ENCODE measurements at regions not wholly inside any gene's neighbourhood (a gene's known extent, or its start where the extent isn't known, plus 50 kb on each side); places are given as distances from the start of the nearest gene placed in this dataset.

DNA sequence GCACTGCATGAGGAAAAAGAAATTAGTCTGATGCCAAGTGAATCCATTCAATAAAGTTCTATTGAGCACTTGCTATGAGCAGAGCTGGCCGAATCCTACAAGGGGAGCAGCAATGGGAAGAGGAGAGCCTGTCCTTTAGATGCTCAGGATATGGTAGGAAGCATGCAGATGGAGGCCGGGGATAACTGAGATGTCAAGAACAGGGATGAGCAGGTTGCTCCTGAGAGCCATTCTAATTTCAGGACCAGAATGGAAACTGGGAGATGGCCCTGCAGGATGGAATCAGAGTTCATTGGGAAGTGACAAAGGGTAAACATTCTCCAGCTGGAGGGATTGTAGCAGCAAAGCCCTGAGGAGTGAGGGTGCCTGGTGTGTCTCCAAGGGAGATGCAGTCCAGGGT is 88.0 kb downstream of the CBLN1 start:
- WGBS, 4 donors = 73 to 81% (median 79%) methylated on average over 2 of the region's 2 CpGs
- TF ChIP-seq, protein P1, sequence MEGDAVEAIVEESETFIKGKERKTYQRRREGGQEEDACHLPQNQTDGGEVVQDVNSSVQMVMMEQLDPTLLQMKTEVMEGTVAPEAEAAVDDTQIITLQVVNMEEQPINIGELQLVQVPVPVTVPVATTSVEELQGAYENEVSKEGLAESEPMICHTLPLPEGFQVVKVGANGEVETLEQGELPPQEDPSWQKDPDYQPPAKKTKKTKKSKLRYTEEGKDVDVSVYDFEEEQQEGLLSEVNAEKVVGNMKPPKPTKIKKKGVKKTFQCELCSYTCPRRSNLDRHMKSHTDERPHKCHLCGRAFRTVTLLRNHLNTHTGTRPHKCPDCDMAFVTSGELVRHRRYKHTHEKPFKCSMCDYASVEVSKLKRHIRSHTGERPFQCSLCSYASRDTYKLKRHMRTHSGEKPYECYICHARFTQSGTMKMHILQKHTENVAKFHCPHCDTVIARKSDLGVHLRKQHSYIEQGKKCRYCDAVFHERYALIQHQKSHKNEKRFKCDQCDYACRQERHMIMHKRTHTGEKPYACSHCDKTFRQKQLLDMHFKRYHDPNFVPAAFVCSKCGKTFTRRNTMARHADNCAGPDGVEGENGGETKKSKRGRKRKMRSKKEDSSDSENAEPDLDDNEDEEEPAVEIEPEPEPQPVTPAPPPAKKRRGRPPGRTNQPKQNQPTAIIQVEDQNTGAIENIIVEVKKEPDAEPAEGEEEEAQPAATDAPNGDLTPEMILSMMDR (IDR thresholded peaks at IDR 0.05) = no peak
- TF ChIP-seq POLR2A (IDR thresholded peaks at IDR 0.05) = no peak
- Histone ChIP-seq H3K4me3 (no peak overlapping the region), H3K27ac (no peak overlapping the region), H3K9me3 (no peaks in the 10 kb centered on the region), H3K27me3 (no peaks in the 10 kb centered on the region), H3K4me1 (peaks cover 0 to 4% (median 0%) of the 10 kb centered on the region in 12 donors), H3K36me3 (no peaks in the 10 kb centered on the region)
- DNase-seq (no peak), ATAC-seq (no peak)
- intact Hi-C loops (cut with DNase I) = no loop called here

- H3K4me3 ChIP-seq = no peak overlapping the region
- no peak for TF ChIP-seq POLR2A (IDR thresholded peaks at IDR 0.05)
- TF ChIP-seq, protein P1 (IDR thresholded peaks at IDR 0.05) = no peak
- no peaks in the 10 kb centered on the region for H3K27me3 ChIP-seq
- peaks cover 0 to 16% (median 3%) of the 10 kb centered on the region in 12 donors for H3K9me3 ChIP-seq
- intact Hi-C loops (cut with DNase I) = loop anchor here in 4 of 10 donors (10.0 kb wide), 2 partner anchors 274 to 504 kb away; no protein-coding TSS in a partner anchor
- DNase-seq (no peak), ATAC-seq (no peak)
- 40 to 67% (median 52%) methylated on average over 1 of the region's 1 CpG for WGBS, 4 donors
- no peak overlapping the region for H3K27ac ChIP-seq
- H3K4me1 ChIP-seq = peaks cover 0 to 3% (median 0%) of the 10 kb centered on the region in 12 donors
- H3K36me3 ChIP-seq = no peaks in the 10 kb centered on the region
Observed at GRCh38 chr16:49189286-49189685, 92.4 kb downstream of the CBLN1 start.

GRCh38 chr16:49183911-49184310 is 97.7 kb downstream of the CBLN1 start:
- TF ChIP-seq, protein P1 (IDR thresholded peaks at IDR 0.05) = peak in 9 of 12 donors; percentile 24 to 51 (median 34)
- TF ChIP-seq POLR2A (IDR thresholded peaks at IDR 0.05) = no peak
- ATAC-seq (peak in 3 of 4 donors; percentile 61 to 69 (median 62)), DNase-seq (no peak)
- Histone ChIP-seq H3K36me3 (no peaks in the 10 kb centered on the region), H3K27me3 (no peaks in the 10 kb centered on the region), H3K4me3 (no peak overlapping the region), H3K27ac (no peak overlapping the region), H3K9me3 (peaks cover 0 to 16% (median 3%) of the 10 kb centered on the region in 12 donors), H3K4me1 (no peaks in the 10 kb centered on the region)
- WGBS, 4 donors = 21 to 38% (median 31%) methylated on average over 5 of the region's 5 CpGs
- intact Hi-C loops (cut with DNase I) = loop anchor here in 6 of 10 donors (5.0 to 10.0 kb wide), 3 partner anchors 269 to 499 kb away; no protein-coding TSS in a partner anchor

DNA sequence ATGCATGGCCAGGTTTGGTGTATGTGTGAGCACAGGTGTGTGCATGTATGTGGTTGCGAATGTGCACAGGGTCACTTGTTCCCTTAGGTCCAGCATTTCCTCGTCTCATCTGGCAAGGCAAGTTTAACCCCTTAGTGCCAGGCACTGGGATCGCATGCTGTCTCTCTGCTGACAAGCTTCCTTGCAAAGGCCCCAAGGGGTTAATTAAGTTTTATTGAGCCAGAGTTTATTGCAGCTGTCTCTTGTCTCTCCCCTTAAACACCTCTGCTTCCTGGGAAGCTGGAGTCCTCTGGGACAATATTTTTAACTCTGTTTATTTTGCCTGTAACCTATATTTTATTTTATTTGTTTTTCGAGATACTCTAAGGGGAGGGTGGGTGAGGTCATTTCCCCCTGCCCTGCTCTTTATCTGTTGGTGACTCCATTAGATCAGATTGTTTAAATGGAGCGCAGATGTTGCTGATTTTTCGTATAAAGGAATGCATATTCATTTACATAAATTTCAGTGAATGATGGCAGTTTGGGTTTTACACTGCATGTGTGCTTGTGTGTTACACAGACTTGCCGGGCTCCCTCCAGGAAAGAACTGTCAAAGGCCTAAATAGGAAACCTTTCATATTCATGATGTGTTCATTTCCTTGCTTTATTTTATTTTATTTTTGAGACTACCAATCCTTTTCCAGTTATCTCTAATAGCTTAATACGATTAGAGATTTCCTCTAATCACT is 99.7 kb downstream of the CBLN1 start:
- WGBS, 4 donors = 34 to 42% (median 39%) methylated on average over 8 of the region's 8 CpGs
- H3K27ac ChIP-seq = no peak overlapping the region
- peaks cover 0 to 3% (median 0%) of the 10 kb centered on the region in 12 donors for H3K9me3 ChIP-seq
- no peaks in the 10 kb centered on the region for H3K36me3 ChIP-seq
- no peak for ATAC-seq
- intact Hi-C loops (cut with DNase I) = loop anchor here in 6 of 10 donors (5.0 to 10.0 kb wide), 3 partner anchors 267 to 497 kb away; no protein-coding TSS in a partner anchor
- no peak overlapping the region for H3K4me3 ChIP-seq
- no peak for DNase-seq
- no peaks in the 10 kb centered on the region for H3K4me1 ChIP-seq
- TF ChIP-seq, protein P1 (IDR thresholded peaks at IDR 0.05) = no peak
- no peak for TF ChIP-seq POLR2A (IDR thresholded peaks at IDR 0.05)
- H3K27me3 ChIP-seq = no peaks in the 10 kb centered on the region
